ENCODE measurements at regions not wholly inside any gene's neighbourhood (a gene's known extent, or its start where the extent isn't known, plus 50 kb on each side); places are given as distances from the start of the nearest gene placed in this dataset.

- DNase-seq (ENCODE audit: low spot score): no peak
Measured at GRCh38 chr12:41981758-41982157, 162.9 kb downstream of the GXYLT1 start.

GRCh38 chr12:41981013-41981412 is 163.7 kb downstream of the GXYLT1 start:
- DNase-seq (ENCODE audit: low spot score): no peak

GRCh38 chr12:41980390-41980789 is 164.3 kb downstream of the GXYLT1 start:
- no peak for DNase-seq (ENCODE audit: low spot score)

- no peak for DNase-seq (ENCODE audit: low spot score)
Measured at GRCh38 chr12:41979574-41979973, 165.1 kb downstream of the GXYLT1 start.

GRCh38 chr12:41972598-41972997 is 172.1 kb downstream of the GXYLT1 start:
- no peak for DNase-seq (ENCODE audit: low spot score)

GRCh38 chr12:41972196-41972595 is 172.5 kb downstream of the GXYLT1 start:
- DNase-seq (ENCODE audit: low spot score): no peak

- DNase-seq (ENCODE audit: low spot score): no peak
Measured at GRCh38 chr12:41970744-41971143, 173.9 kb downstream of the GXYLT1 start.

GRCh38 chr12:41968599-41968998 is 176.1 kb downstream of the GXYLT1 start:
- no peak for DNase-seq (ENCODE audit: low spot score)

- no peak for DNase-seq (ENCODE audit: low spot score)
Measured at GRCh38 chr12:41967668-41968500, 176.8 kb downstream of the GXYLT1 start.

GRCh38 chr12:41966916-41967315 is 177.8 kb downstream of the GXYLT1 start:
- DNase-seq (ENCODE audit: low spot score): no peak

GRCh38 chr12:41966001-41966400 is 178.7 kb downstream of the GXYLT1 start:
- no peak for DNase-seq (ENCODE audit: low spot score)

- no peak for DNase-seq (ENCODE audit: low spot score)
Measured at GRCh38 chr12:41963398-41963797, 181.3 kb downstream of the GXYLT1 start.

- peak; percentile 78 for DNase-seq (ENCODE audit: low spot score)
Measured at GRCh38 chr12:41962171-41962572, 182.5 kb downstream of the GXYLT1 start.

- no peak for DNase-seq (ENCODE audit: low spot score)
Measured at GRCh38 chr12:41959271-41959670, 185.4 kb downstream of the GXYLT1 start.

GRCh38 chr12:41956353-41956752 is 188.3 kb downstream of the GXYLT1 start:
- DNase-seq (ENCODE audit: low spot score): no peak

- DNase-seq (ENCODE audit: low spot score): no peak
Measured at GRCh38 chr12:41950455-41950854, 194.2 kb downstream of the GXYLT1 start.

- no peak for DNase-seq (ENCODE audit: low spot score)
Measured at GRCh38 chr12:41946106-41946505, 198.6 kb downstream of the GXYLT1 start.

- DNase-seq (ENCODE audit: low spot score): no peak
Measured at GRCh38 chr12:41944216-41944615, 200.5 kb downstream of the GXYLT1 start.

- DNase-seq (ENCODE audit: low spot score): no peak
Measured at GRCh38 chr12:41943671-41944070, 201.0 kb downstream of the GXYLT1 start.

- peak; percentile 58 for DNase-seq (ENCODE audit: low spot score)
Measured at GRCh38 chr12:41942354-41942753, 202.3 kb downstream of the GXYLT1 start.

- no peak for DNase-seq (ENCODE audit: low spot score)
Measured at GRCh38 chr12:41941079-41941478, 203.6 kb downstream of the GXYLT1 start.

- no peak for DNase-seq (ENCODE audit: low spot score)
Measured at GRCh38 chr12:41940571-41940970, 204.1 kb downstream of the GXYLT1 start.

- no peak for DNase-seq (ENCODE audit: low spot score)
Measured at GRCh38 chr12:41936333-41936732, 208.3 kb downstream of the GXYLT1 start.

- DNase-seq (ENCODE audit: low spot score): no peak
Measured at GRCh38 chr12:41935911-41936310, 208.8 kb downstream of the GXYLT1 start.
